K562 (cell line): ENCODE measurements at regions not wholly inside any gene's neighbourhood (a gene's known extent, or its start where the extent isn't known, plus 50 kb on each side); places are given as distances from the start of the nearest gene placed in this dataset.

Source experiments
- ATF7 ChIP-seq: fragments of 450-650 bp; IDR thresholded peaks from 2 replicates; pipeline ENCODE4 v1.7.1; 2014; ENCODE audit warnings: mild to moderate bottlenecking, moderate library complexity
- CREB1 ChIP-seq, 2 experiments: sonication (generic) in 1 of 2; formaldehyde crosslinking in 1 of 2; IDR thresholded peaks; 2 replicates each; pipeline versions ENCODE4 v1.6.1 to v1.8.0; 2012 to 2022; ENCODE audit warnings: inconsistent platforms in 1 of 2, mild to moderate bottlenecking in 1 of 2, missing genetic modification reagents in 1 of 2, moderate library complexity in 1 of 2
- CTCF ChIP-seq, 3 experiments: IDR thresholded peaks in 2 of 3; conservative IDR thresholded peaks in 1 of 3; 2 replicates each; pipeline ENCODE4 v1.5.1; 2011 to 2012; ENCODE audit warnings: low read length in 3 of 3, mild to moderate bottlenecking in 3 of 3, control low read depth in 2 of 3, improper control_type of control experiment in 1 of 3, inconsistent platforms in 1 of 3, low read depth in 1 of 3, mixed read lengths in 1 of 3, moderate library complexity in 1 of 3; ENCODE audit not compliant: insufficient read depth in 2 of 3
- CXXC5 ChIP-seq: fragments of 250-450 bp; sonication (Bioruptor Pico); IDR thresholded peaks from 2 replicates; pipeline ENCODE4 v1.8.0; 2022; ENCODE audit warnings: inconsistent platforms, mild to moderate bottlenecking, moderate library complexity
- DLX4 ChIP-seq: fragments of 250-450 bp; sonication (Bioruptor Pico); IDR thresholded peaks from 2 replicates; pipeline ENCODE4 v1.6.1; 2021; ENCODE audit warnings: mild to moderate bottlenecking
- E2F6 ChIP-seq, 2 experiments: IDR thresholded peaks; 2 replicates each; pipeline ENCODE4 v1.6.1; 2011; ENCODE audit warnings: borderline replicate concordance in 1 of 2, control low read depth in 1 of 2, low read depth in 1 of 2, low read length in 1 of 2, mild to moderate bottlenecking in 1 of 2, mixed read lengths in 1 of 2, moderate library complexity in 1 of 2; ENCODE audit not compliant: insufficient read depth in 1 of 2, insufficient read length in 1 of 2, poor library complexity in 1 of 2, severe bottlenecking in 1 of 2; ENCODE audit errors: extremely low read depth in 1 of 2
- NFE2 ChIP-seq: IDR thresholded peaks from 2 replicates; pipeline ENCODE4 v1.6.1; 2014; ENCODE audit warnings: antibody characterized with exemption, low read depth
- SMC3 ChIP-seq: conservative IDR thresholded peaks from 2 replicates; pipeline ENCODE4 v1.6.1; 2011; ENCODE audit warnings: low read depth, low read length, improper control_type of control experiment; ENCODE audit not compliant: insufficient read depth
- SOX6 ChIP-seq: fragments of 450-650 bp; IDR thresholded peaks from 2 replicates; pipeline ENCODE4 v1.6.1; 2014; ENCODE audit warnings: mild to moderate bottlenecking
- TCF3 ChIP-seq: sonication (generic); formaldehyde crosslinking; IDR thresholded peaks from 2 replicates; pipeline ENCODE4 v1.4.0; 2020; ENCODE audit warnings: mild to moderate bottlenecking, missing genetic modification reagents
- TF ChIP-seq, protein P1 (sequence below): fragments of 200-800 bp; sonication (Bioruptor generic); IDR thresholded peaks from 2 replicates; pipeline ENCODE4 v1.6.1; 2017; ENCODE audit warnings: missing genetic modification characterization, missing compliant biosample characterization
- TF ChIP-seq, protein P2 (sequence below): fragments of 450-650 bp; formaldehyde crosslinking; IDR thresholded peaks from 2 replicates; pipeline ENCODE4 v1.4.0; 2022; ENCODE audit warnings: mild to moderate bottlenecking, moderate library complexity

DNA sequence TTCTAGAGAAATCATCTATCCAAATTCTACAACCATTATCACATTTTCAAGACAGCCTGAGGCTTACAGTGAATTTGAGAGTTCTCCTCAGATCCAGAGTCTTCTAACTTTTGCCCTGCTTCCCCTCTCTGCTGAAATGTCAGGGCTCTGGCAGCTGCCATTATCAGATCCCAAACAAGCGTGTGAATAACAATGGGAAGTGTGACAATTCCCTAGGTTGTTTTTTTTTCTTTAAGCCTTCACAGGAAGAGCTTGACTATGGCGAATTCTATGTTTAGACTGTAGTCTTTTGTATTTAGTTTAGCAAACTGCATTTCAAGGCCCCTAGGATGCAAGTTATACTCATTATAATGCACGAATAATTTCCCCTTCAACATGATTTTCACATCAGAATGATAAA lies 61.3 kb upstream of the KDR start:
- TF ChIP-seq E2F6 (IDR thresholded peaks at IDR 0.05; ENCODE audit: borderline replicate concordance in 1 of 2, extremely low read depth in 1 of 2, insufficient read depth in 1 of 2, insufficient read length in 1 of 2, low read depth in 1 of 2, low read length in 1 of 2, poor library complexity in 1 of 2, severe bottlenecking in 1 of 2) (no peak), SOX6 (no peak), CXXC5 (CRISPR knock-in tag) (no peak), ATF7 (no peak), CREB1 (IDR thresholded peaks at IDR 0.05) (no peak), CREB1 (CRISPR knock-in tag; IDR thresholded peaks at IDR 0.05) (no peak), TCF3 (CRISPR knock-in tag) (no peak), CTCF (IDR thresholded peaks at IDR 0.05 in 2 of 3, conservative IDR thresholded peaks at IDR 0.05 in 1 of 3; ENCODE audit: insufficient read depth in 2 of 3, low read depth in 1 of 3, low read length in 3 of 3) (no peak), SMC3 (no peak), DLX4 (no peak), NFE2 (no peak)
- TF ChIP-seq, protein P1, sequence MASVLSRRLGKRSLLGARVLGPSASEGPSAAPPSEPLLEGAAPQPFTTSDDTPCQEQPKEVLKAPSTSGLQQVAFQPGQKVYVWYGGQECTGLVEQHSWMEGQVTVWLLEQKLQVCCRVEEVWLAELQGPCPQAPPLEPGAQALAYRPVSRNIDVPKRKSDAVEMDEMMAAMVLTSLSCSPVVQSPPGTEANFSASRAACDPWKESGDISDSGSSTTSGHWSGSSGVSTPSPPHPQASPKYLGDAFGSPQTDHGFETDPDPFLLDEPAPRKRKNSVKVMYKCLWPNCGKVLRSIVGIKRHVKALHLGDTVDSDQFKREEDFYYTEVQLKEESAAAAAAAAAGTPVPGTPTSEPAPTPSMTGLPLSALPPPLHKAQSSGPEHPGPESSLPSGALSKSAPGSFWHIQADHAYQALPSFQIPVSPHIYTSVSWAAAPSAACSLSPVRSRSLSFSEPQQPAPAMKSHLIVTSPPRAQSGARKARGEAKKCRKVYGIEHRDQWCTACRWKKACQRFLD (CRISPR knock-in tag): no peak
- TF ChIP-seq, protein P2, sequence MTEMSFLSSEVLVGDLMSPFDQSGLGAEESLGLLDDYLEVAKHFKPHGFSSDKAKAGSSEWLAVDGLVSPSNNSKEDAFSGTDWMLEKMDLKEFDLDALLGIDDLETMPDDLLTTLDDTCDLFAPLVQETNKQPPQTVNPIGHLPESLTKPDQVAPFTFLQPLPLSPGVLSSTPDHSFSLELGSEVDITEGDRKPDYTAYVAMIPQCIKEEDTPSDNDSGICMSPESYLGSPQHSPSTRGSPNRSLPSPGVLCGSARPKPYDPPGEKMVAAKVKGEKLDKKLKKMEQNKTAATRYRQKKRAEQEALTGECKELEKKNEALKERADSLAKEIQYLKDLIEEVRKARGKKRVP (CRISPR knock-in tag): no peak
